Parathyroid adenoma (tissue), 2 donors: ENCODE measurements at regions not wholly inside any gene's neighbourhood (a gene's known extent, or its start where the extent isn't known, plus 50 kb on each side); places are given as distances from the start of the nearest gene placed in this dataset.

ENCODE experiments used
- H2AFZ ChIP-seq: fragments of 300-600 bp; sonication (generic); one replicate; pipeline ENCODE4 v1.7.0; 2017; ENCODE audit warnings: antibody characterized with exemption, mild to moderate bottlenecking
- H3K27ac ChIP-seq: fragments of 300-600 bp; sonication (generic); one replicate; pipeline ENCODE4 v1.7.0; 2017
- H3K27me3 ChIP-seq: fragments of 300-600 bp; sonication (generic); one replicate; pipeline ENCODE4 v1.7.0; 2017; ENCODE audit warnings: low read length; ENCODE audit not compliant: control insufficient read depth, insufficient read depth
- H3K36me3 ChIP-seq: fragments of 300-600 bp; sonication (generic); one replicate; pipeline ENCODE4 v1.7.0; 2017; ENCODE audit warnings: low read length; ENCODE audit not compliant: control insufficient read depth, insufficient read depth
- H3K4me1 ChIP-seq: fragments of 300-600 bp; sonication (generic); one replicate; pipeline ENCODE4 v1.7.0; 2017; ENCODE audit warnings: control low read depth
- H3K4me2 ChIP-seq: fragments of 300-600 bp; sonication (generic); one replicate; pipeline ENCODE4 v1.7.0; 2017; ENCODE audit warnings: low read length
- H3K4me3 ChIP-seq: fragments of 300-600 bp; sonication (generic); one replicate; pipeline ENCODE4 v1.7.0; 2017; ENCODE audit warnings: low read depth, low read length
- H3K79me2 ChIP-seq: fragments of 300-600 bp; sonication (generic); one replicate; pipeline ENCODE4 v1.7.0; 2017; ENCODE audit warnings: control low read depth
- H3K9ac ChIP-seq: fragments of 300-600 bp; sonication (generic); one replicate; pipeline ENCODE4 v1.7.0; 2017; ENCODE audit warnings: mild to moderate bottlenecking
- H3K9me3 ChIP-seq: fragments of 300-600 bp; sonication (generic); one replicate; pipeline ENCODE4 v1.7.0; 2017; ENCODE audit warnings: low read length; ENCODE audit not compliant: control insufficient read depth
- TF ChIP-seq, protein P1 (sequence below): fragments of 300-600 bp; sonication (generic); IDR thresholded peaks from one replicate; pipeline ENCODE4 v1.7.0; 2017; ENCODE audit warnings: antibody characterized with exemption, mild to moderate bottlenecking
- donor health status: primary hyperparathyroidism.

DNA sequence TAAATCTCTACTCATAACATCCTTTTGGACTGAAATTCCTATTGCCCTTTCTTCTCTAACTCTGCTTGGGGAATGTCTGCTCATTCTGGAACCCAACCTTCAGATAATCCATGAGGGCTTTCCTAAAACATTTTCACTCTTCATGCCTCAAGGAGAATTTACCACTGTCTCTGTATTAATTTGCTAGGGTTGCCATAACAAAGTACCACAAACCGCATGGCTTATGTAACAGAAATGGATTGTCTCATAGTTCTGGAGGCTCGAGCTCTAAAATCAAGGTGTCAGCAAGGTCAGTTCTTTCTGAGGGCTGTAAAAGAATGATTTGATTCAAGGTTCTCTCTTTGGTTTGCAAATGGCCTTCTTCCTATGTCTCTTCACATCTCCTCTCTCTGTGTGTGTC lies 209.7 kb downstream of the LACC1 start:
- H3K27me3 ChIP-seq: no peaks in the 10 kb centered on the region
- H3K27ac ChIP-seq: no peak overlapping the region
- no peaks in the 10 kb centered on the region for H3K9me3 ChIP-seq
- no peak overlapping the region for H3K4me2 ChIP-seq
- H3K9ac ChIP-seq: no peak overlapping the region
- H3K36me3 ChIP-seq: no peaks in the 10 kb centered on the region
- no peaks in the 10 kb centered on the region for H3K4me1 ChIP-seq
- H2AFZ ChIP-seq: no peak overlapping the region
- no peaks in the 10 kb centered on the region for H3K79me2 ChIP-seq
- no peak overlapping the region for H3K4me3 ChIP-seq
- TF ChIP-seq, protein P1, sequence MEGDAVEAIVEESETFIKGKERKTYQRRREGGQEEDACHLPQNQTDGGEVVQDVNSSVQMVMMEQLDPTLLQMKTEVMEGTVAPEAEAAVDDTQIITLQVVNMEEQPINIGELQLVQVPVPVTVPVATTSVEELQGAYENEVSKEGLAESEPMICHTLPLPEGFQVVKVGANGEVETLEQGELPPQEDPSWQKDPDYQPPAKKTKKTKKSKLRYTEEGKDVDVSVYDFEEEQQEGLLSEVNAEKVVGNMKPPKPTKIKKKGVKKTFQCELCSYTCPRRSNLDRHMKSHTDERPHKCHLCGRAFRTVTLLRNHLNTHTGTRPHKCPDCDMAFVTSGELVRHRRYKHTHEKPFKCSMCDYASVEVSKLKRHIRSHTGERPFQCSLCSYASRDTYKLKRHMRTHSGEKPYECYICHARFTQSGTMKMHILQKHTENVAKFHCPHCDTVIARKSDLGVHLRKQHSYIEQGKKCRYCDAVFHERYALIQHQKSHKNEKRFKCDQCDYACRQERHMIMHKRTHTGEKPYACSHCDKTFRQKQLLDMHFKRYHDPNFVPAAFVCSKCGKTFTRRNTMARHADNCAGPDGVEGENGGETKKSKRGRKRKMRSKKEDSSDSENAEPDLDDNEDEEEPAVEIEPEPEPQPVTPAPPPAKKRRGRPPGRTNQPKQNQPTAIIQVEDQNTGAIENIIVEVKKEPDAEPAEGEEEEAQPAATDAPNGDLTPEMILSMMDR: no peak

DNA sequence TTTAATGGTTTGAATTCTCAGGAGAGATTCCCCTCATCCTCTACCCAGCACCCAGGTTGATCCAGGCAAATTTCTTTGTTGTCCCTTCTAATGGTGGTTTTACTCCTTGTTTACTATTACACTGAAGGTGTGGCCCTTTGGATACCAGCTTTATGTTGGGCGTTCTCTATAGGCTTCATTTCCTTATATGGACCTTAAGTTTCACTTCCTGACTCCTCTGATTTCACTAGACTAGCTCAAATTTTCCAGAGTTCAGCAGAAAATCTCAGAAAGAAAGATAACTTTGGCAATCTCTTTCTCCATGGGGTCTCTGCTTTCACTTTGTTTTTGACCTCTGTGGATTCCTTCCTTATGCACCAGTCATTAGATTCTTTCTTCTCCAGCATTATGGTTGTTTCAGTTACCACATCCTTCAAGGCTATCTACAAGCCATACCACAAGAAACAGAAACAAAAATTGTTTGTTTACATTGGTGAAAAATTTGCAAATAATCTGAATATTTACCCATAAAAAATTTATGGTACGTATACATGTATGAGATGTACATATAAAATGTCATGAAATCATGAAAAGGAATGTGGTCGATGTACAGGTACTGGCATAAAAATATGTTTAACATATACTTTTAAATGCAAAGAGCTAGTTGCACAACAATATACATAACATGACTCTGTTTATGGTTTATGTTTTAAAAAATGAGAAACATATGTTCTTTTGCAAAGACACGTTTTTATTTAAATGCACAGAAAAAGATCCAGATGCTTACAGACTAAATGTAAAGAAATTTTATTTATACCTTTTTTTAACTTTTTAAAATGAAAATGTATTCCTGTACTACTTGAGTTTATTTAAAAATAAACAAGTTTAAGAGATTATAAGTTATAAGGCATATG lies 212.6 kb downstream of the LACC1 start:
- no peak overlapping the region for H3K27ac ChIP-seq
- no peak overlapping the region for H3K4me3 ChIP-seq
- TF ChIP-seq, protein P1: no peak
- no peaks in the 10 kb centered on the region for H3K4me1 ChIP-seq
- H3K27me3 ChIP-seq: no peaks in the 10 kb centered on the region
- no peak overlapping the region for H2AFZ ChIP-seq
- H3K9me3 ChIP-seq: no peaks in the 10 kb centered on the region
- H3K79me2 ChIP-seq: no peaks in the 10 kb centered on the region
- no peak overlapping the region for H3K9ac ChIP-seq
- H3K36me3 ChIP-seq: no peaks in the 10 kb centered on the region
- H3K4me2 ChIP-seq: no peak overlapping the region

DNA sequence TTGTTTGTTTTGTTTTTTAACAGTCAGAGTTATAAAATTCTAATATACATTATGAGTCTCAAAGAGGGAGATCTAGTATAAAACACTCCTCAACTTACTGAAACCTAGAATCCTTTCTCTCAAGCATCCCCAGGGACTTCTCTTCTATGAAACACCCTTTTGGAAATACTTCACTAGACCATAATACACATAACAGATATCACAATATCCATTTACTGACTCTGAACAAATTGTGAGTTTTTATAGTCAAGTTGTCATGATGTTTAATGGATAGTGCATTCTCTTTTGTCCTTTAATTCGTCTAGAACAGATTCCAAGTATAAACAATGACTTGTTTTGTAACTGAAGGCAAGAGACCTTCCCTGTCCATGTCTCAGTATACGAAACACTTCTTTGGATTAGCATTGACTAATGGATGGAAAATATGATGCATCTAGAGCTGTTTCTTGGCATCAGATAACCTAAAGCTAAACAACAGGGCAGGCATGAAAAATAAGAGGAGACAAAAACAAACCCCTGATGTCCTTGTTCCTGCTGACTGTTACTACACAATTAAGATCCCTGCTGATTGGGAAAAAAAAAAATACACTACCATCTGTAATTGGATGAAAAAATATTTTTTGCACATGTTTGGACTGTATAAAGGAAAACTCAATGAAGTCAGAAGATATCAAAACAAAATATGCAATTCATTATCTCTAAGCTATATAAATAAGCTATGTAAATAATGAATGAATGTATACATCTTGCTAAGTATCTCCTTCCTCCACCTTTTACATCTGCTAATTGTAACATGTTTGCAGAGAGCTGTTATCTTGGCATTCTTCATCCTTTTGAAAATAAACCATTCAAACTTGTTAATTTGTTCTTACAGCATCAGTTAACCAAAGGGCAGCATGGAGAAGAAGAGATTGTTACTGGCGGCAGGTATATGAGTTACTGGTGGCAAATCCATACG lies 214.2 kb downstream of the LACC1 start:
- no peaks in the 10 kb centered on the region for H3K79me2 ChIP-seq

DNA sequence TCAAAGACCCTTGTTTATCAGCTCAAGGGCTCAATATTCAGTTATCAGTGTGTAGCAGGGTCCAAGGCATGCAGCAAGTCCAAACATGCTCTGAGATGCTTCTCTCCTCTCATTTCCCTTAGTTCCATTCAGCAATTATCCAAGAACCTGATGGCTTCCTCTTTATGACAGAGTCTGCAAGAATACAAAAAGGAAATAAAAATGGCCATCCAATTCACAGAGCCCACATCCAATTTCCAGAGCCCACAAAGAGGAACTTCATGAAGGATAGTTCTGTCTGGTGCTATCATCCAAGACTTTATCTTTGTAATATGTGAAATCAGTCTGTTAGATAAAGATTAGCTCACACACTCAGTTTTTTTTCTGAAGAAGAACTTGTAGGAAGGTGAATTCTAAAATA lies 217.2 kb downstream of the LACC1 start:
- Histone ChIP-seq H3K4me3 (no peak overlapping the region), H3K4me1 (no peaks in the 10 kb centered on the region), H3K4me2 (no peak overlapping the region), H3K27ac (no peak overlapping the region), H2AFZ (no peak overlapping the region), H3K36me3 (no peaks in the 10 kb centered on the region), H3K9ac (no peak overlapping the region), H3K9me3 (no peaks in the 10 kb centered on the region), H3K27me3 (no peaks in the 10 kb centered on the region), H3K79me2 (no peaks in the 10 kb centered on the region)
- TF ChIP-seq, protein P1: no peak

More for the DNA sequence above, 214.2 kb downstream of the LACC1 start:
- H3K9ac ChIP-seq: no peak overlapping the region
- no peaks in the 10 kb centered on the region for H3K9me3 ChIP-seq
- no peaks in the 10 kb centered on the region for H3K27me3 ChIP-seq
- no peaks in the 10 kb centered on the region for H3K36me3 ChIP-seq
- no peaks in the 10 kb centered on the region for H3K4me1 ChIP-seq
- TF ChIP-seq, protein P1: no peak
- H3K4me3 ChIP-seq: no peak overlapping the region
- no peak overlapping the region for H3K27ac ChIP-seq
- no peak overlapping the region for H2AFZ ChIP-seq
- H3K4me2 ChIP-seq: no peak overlapping the region
